ENCODE measurements at regions not wholly inside any gene's neighbourhood (a gene's known extent, or its start where the extent isn't known, plus 50 kb on each side); places are given as distances from the start of the nearest gene placed in this dataset.
"Not testable (repeated sequence)": the region's sequence is repeated elsewhere in the genome, so short reads cannot be mapped to it uniquely, and the experiment has no call there.

GRCh38 chr7:76728571-76728974, 101.5 kb upstream of the POMZP3 start:
- H3K4me1 Mint-ChIP-seq; H3K27ac Mint-ChIP-seq; H3K36me3 ChIP-seq (ENCODE audit: control insufficient read depth in 2 of 3, insufficient read depth in 3 of 3, low read length in 3 of 3); POLR2A ChIA-PET; H3K36me3 Mint-ChIP-seq; H3K4me1 ChIP-seq (ENCODE audit: control insufficient read depth in 2 of 2, insufficient read depth in 2 of 2, low read length in 2 of 2); CTCF ChIA-PET; H3K4me3 Mint-ChIP-seq; H3K27ac ChIP-seq (ENCODE audit: low read depth, low read length); H3K27me3 ChIP-seq (ENCODE audit: control insufficient read depth in 2 of 2, insufficient read depth in 2 of 2, low read length in 2 of 2); H3K9me3 ChIP-seq (ENCODE audit: control insufficient read depth in 2 of 3, low read length in 3 of 3); H3K4me3 ChIP-seq (ENCODE audit: low read length); H3K9me3 Mint-ChIP-seq; ATAC-seq; DNase-seq; intact Hi-C loops (cut with micrococcal nuclease): not testable (repeated sequence)
- peaks cover 0 to 17% (median 4%) of the 10 kb centered on the region in 5 donors for H3K27me3 Mint-ChIP-seq

GRCh38 chr7:76723928-76724327, 96.8 kb upstream of the POMZP3 start:
- CTCF ChIA-PET, H3K4me3 Mint-ChIP-seq: not testable (repeated sequence)

GRCh38 chr7:76716551-76716950, 89.5 kb upstream of the POMZP3 start:
- H3K27ac Mint-ChIP-seq; H3K27me3 ChIP-seq (ENCODE audit: control insufficient read depth in 2 of 2, insufficient read depth in 2 of 2, low read length in 2 of 2); H3K4me3 ChIP-seq (ENCODE audit: low read length); POLR2A ChIA-PET; H3K36me3 ChIP-seq (ENCODE audit: control insufficient read depth in 2 of 3, insufficient read depth in 3 of 3, low read length in 3 of 3); H3K27ac ChIP-seq (ENCODE audit: low read depth, low read length); H3K4me1 Mint-ChIP-seq; DNase-seq; CTCF ChIA-PET; H3K36me3 Mint-ChIP-seq; H3K4me1 ChIP-seq (ENCODE audit: control insufficient read depth in 2 of 2, insufficient read depth in 2 of 2, low read length in 2 of 2); intact Hi-C loops (cut with micrococcal nuclease); ATAC-seq; H3K4me3 Mint-ChIP-seq; H3K9me3 ChIP-seq (ENCODE audit: control insufficient read depth in 2 of 3, low read length in 3 of 3): not testable (repeated sequence)
- Mint-ChIP-seq H3K9me3 (peaks cover 0 to 20% (median 8%) of the 10 kb centered on the region in 11 donors), H3K27me3 (peaks cover 0 to 19% (median 7%) of the 10 kb centered on the region in 5 donors)

More at GRCh38 chr7:76723928-76724327, 96.8 kb upstream of the POMZP3 start:
- H3K36me3 ChIP-seq (ENCODE audit: control insufficient read depth in 2 of 3, insufficient read depth in 3 of 3, low read length in 3 of 3); H3K27ac ChIP-seq (ENCODE audit: low read depth, low read length); DNase-seq; POLR2A ChIA-PET; ATAC-seq; H3K36me3 Mint-ChIP-seq; intact Hi-C loops (cut with micrococcal nuclease); H3K27me3 ChIP-seq (ENCODE audit: control insufficient read depth in 2 of 2, insufficient read depth in 2 of 2, low read length in 2 of 2); H3K4me1 Mint-ChIP-seq; H3K4me3 ChIP-seq (ENCODE audit: low read length); H3K9me3 ChIP-seq (ENCODE audit: control insufficient read depth in 2 of 3, low read length in 3 of 3); H3K27ac Mint-ChIP-seq; H3K4me1 ChIP-seq (ENCODE audit: control insufficient read depth in 2 of 2, insufficient read depth in 2 of 2, low read length in 2 of 2); H3K9me3 Mint-ChIP-seq: not testable (repeated sequence)
- H3K27me3 Mint-ChIP-seq = peaks cover 4 to 31% (median 4%) of the 10 kb centered on the region in 5 donors

GRCh38 chr7:76712926-76713325, 85.8 kb upstream of the POMZP3 start:
- CTCF ChIA-PET; H3K9me3 ChIP-seq (ENCODE audit: control insufficient read depth in 2 of 3, low read length in 3 of 3); POLR2A ChIA-PET; DNase-seq; ATAC-seq; H3K36me3 ChIP-seq (ENCODE audit: control insufficient read depth in 2 of 3, insufficient read depth in 3 of 3, low read length in 3 of 3); H3K4me3 ChIP-seq (ENCODE audit: low read length); H3K27ac Mint-ChIP-seq; H3K36me3 Mint-ChIP-seq; H3K4me1 ChIP-seq (ENCODE audit: control insufficient read depth in 2 of 2, insufficient read depth in 2 of 2, low read length in 2 of 2); intact Hi-C loops (cut with micrococcal nuclease); H3K27ac ChIP-seq (ENCODE audit: low read depth, low read length); H3K27me3 ChIP-seq (ENCODE audit: control insufficient read depth in 2 of 2, insufficient read depth in 2 of 2, low read length in 2 of 2); H3K4me1 Mint-ChIP-seq; H3K4me3 Mint-ChIP-seq: not testable (repeated sequence)
- H3K27me3 Mint-ChIP-seq = peaks cover 0 to 13% (median 0%) of the 10 kb centered on the region in 5 donors
- H3K9me3 Mint-ChIP-seq = peaks cover 0 to 20% (median 8%) of the 10 kb centered on the region in 11 donors

- CTCF ChIA-PET; POLR2A ChIA-PET; H3K4me3 ChIP-seq (ENCODE audit: low read length); H3K9me3 ChIP-seq (ENCODE audit: control insufficient read depth in 2 of 3, low read length in 3 of 3); H3K27me3 ChIP-seq (ENCODE audit: control insufficient read depth in 2 of 2, insufficient read depth in 2 of 2, low read length in 2 of 2); H3K27ac Mint-ChIP-seq; H3K36me3 ChIP-seq (ENCODE audit: control insufficient read depth in 2 of 3, insufficient read depth in 3 of 3, low read length in 3 of 3); H3K4me1 Mint-ChIP-seq; ATAC-seq; H3K4me3 Mint-ChIP-seq; DNase-seq; intact Hi-C loops (cut with micrococcal nuclease); H3K4me1 ChIP-seq (ENCODE audit: control insufficient read depth in 2 of 2, insufficient read depth in 2 of 2, low read length in 2 of 2); H3K27ac ChIP-seq (ENCODE audit: low read depth, low read length): not testable (repeated sequence)
- H3K27me3 Mint-ChIP-seq = peaks cover 0 to 19% (median 6%) of the 10 kb centered on the region in 5 donors
- peaks cover 0 to 18% (median 9%) of the 10 kb centered on the region in 11 donors for H3K9me3 Mint-ChIP-seq
- peaks cover 0 to 10% (median 4%) of the 10 kb centered on the region in 5 donors for H3K36me3 Mint-ChIP-seq
These were observed 84.6 kb upstream of the POMZP3 start for GRCh38 chr7:76711648-76712047.

- H3K27ac Mint-ChIP-seq; intact Hi-C loops (cut with micrococcal nuclease); H3K4me1 Mint-ChIP-seq; H3K27me3 ChIP-seq (ENCODE audit: control insufficient read depth in 2 of 2, insufficient read depth in 2 of 2, low read length in 2 of 2); ATAC-seq; H3K4me3 Mint-ChIP-seq; H3K27ac ChIP-seq (ENCODE audit: low read depth, low read length); H3K36me3 ChIP-seq (ENCODE audit: control insufficient read depth in 2 of 3, insufficient read depth in 3 of 3, low read length in 3 of 3); H3K4me1 ChIP-seq (ENCODE audit: control insufficient read depth in 2 of 2, insufficient read depth in 2 of 2, low read length in 2 of 2); POLR2A ChIA-PET; H3K4me3 ChIP-seq (ENCODE audit: low read length); H3K36me3 Mint-ChIP-seq; CTCF ChIA-PET; H3K9me3 ChIP-seq (ENCODE audit: control insufficient read depth in 2 of 3, low read length in 3 of 3); H3K9me3 Mint-ChIP-seq; DNase-seq: not testable (repeated sequence)
- H3K27me3 Mint-ChIP-seq = peaks cover 0 to 12% (median 6%) of the 10 kb centered on the region in 5 donors
These were observed 82.6 kb upstream of the POMZP3 start for GRCh38 chr7:76709703-76710102.

- H3K4me3 Mint-ChIP-seq; H3K4me1 Mint-ChIP-seq; H3K27ac Mint-ChIP-seq; H3K9me3 ChIP-seq (ENCODE audit: control insufficient read depth in 2 of 3, low read length in 3 of 3); POLR2A ChIA-PET; H3K4me1 ChIP-seq (ENCODE audit: control insufficient read depth in 2 of 2, insufficient read depth in 2 of 2, low read length in 2 of 2); DNase-seq; H3K36me3 Mint-ChIP-seq; ATAC-seq; intact Hi-C loops (cut with micrococcal nuclease); H3K4me3 ChIP-seq (ENCODE audit: low read length); CTCF ChIA-PET; H3K36me3 ChIP-seq (ENCODE audit: control insufficient read depth in 2 of 3, insufficient read depth in 3 of 3, low read length in 3 of 3); H3K27me3 ChIP-seq (ENCODE audit: control insufficient read depth in 2 of 2, insufficient read depth in 2 of 2, low read length in 2 of 2); H3K9me3 Mint-ChIP-seq; H3K27ac ChIP-seq (ENCODE audit: low read depth, low read length): not testable (repeated sequence)
- H3K27me3 Mint-ChIP-seq = peaks cover 0 to 12% (median 6%) of the 10 kb centered on the region in 5 donors
These were observed 81.4 kb upstream of the POMZP3 start for GRCh38 chr7:76708446-76708845.

Measured in naive thymus-derived CD4-positive, alpha-beta T cell (primary cell).